Caco-2 (cell line): ENCODE measurements at regions not wholly inside any gene's neighbourhood (a gene's known extent, or its start where the extent isn't known, plus 50 kb on each side); places are given as distances from the start of the nearest gene placed in this dataset.

ENCODE experiments used
- BruUV-seq: library from RNA; stranded (reverse); fragments of 400-500 nt; replicated peaks from 2 replicates; lab custom pipeline; 2021; lab: Mats Ljungman, UMichigan
- CTCF ChIA-PET: fragments of 300-600 bp; sonication (Branson Sonifier 250); formaldehyde crosslinking; loops from one replicate; lab custom pipeline; 2022; ENCODE audit warnings: antibody characterized with exemption; lab: Charles Lee
- POLR2A ChIA-PET: fragments of 300-600 bp; sonication (Branson Sonifier 250); formaldehyde crosslinking; loops from one replicate; lab custom pipeline; 2022; ENCODE audit warnings: antibody characterized with exemption; lab: Charles Lee
- DNase-seq, 2 experiments: peaks; one replicate each; pipeline versions ENCODE4 v3.0.0 to v3.0.0-alpha.2; 2020 to 2022
- H3K27me3 ChIP-seq: replicated peaks from 2 replicates; pipeline ENCODE4 v1.6.0; 2011; ENCODE audit warnings: low read length; ENCODE audit not compliant: control insufficient read depth, insufficient read depth
- H3K36me3 ChIP-seq: 2 replicates; pipeline ENCODE4 v1.5.1; 2011; ENCODE audit warnings: low read length; ENCODE audit not compliant: control insufficient read depth, insufficient read depth
- H3K4me1 ChIP-seq: fragments of 250-450 bp; sonication (Bioruptor Pico); 2 replicates; pipeline ENCODE4 v1.5.1; 2020; ENCODE audit warnings: mild to moderate bottlenecking
- H3K4me3 ChIP-seq: 2 replicates; pipeline ENCODE4 v1.5.1; 2011; ENCODE audit warnings: low read depth, mild to moderate bottlenecking, control low read depth, low read length
- H3K9me3 ChIP-seq: fragments of 250-450 bp; sonication (Bioruptor Pico); 2 replicates; pipeline ENCODE4 v1.5.1; 2020; ENCODE audit warnings: mild to moderate bottlenecking, moderate library complexity
- H3K27ac Mint-ChIP-seq: one replicate; pipeline ENCODE4 v1.8.0; 2022; ENCODE audit warnings: mixed read lengths; ENCODE audit not compliant: unreplicated experiment
- H3K27me3 Mint-ChIP-seq: one replicate; pipeline ENCODE4 v1.8.0; 2022; ENCODE audit warnings: mixed read lengths; ENCODE audit not compliant: insufficient read depth, unreplicated experiment
- H3K36me3 Mint-ChIP-seq: one replicate; pipeline ENCODE4 v1.8.0; 2022; ENCODE audit warnings: mild to moderate bottlenecking, mixed read lengths; ENCODE audit not compliant: insufficient read depth, unreplicated experiment
- H3K4me1 Mint-ChIP-seq: one replicate; pipeline ENCODE4 v1.8.0; 2022; ENCODE audit warnings: low read depth, mixed read lengths; ENCODE audit not compliant: unreplicated experiment
- H3K4me3 Mint-ChIP-seq: one replicate; pipeline ENCODE4 v1.8.0; 2022; ENCODE audit warnings: mild to moderate bottlenecking, moderate library complexity, mixed read lengths; ENCODE audit not compliant: unreplicated experiment
- H3K9me3 Mint-ChIP-seq: one replicate; pipeline ENCODE4 v1.8.0; 2022; ENCODE audit warnings: mixed read lengths; ENCODE audit not compliant: unreplicated experiment
- intact Hi-C: fragments of 100-400 bp; cut with micrococcal nuclease; formaldehyde crosslinking; loops from one replicate; pipeline ENCODE4 v1.10.0; 2022; ENCODE audit not compliant: unreplicated experiment
- TF ChIP-seq, protein P1 (sequence below), 2 experiments: fragments of 200-600 bp in 1 of 2; IDR thresholded peaks; 1 replicate in 1 of 2; 2 replicates in 1 of 2; pipeline versions ENCODE4 v1.5.1 to v1.8.0; 2011 to 2022; ENCODE audit warnings: antibody characterized with exemption in 1 of 2, control low read depth in 1 of 2, inconsistent platforms in 1 of 2, low read depth in 1 of 2, low read length in 1 of 2, mild to moderate bottlenecking in 1 of 2, moderate library complexity in 1 of 2; ENCODE audit not compliant: insufficient read depth in 1 of 2, severe bottlenecking in 1 of 2, unreplicated experiment in 1 of 2

GRCh38 chr1:162950187-162950586 is 89.2 kb upstream of the CCDC190 start:
- peaks cover 2% of the 10 kb centered on the region for H3K27me3 Mint-ChIP-seq
- no peaks in the 10 kb centered on the region for H3K27me3 ChIP-seq
- no peaks in the 10 kb centered on the region for H3K4me1 Mint-ChIP-seq
- no peak overlapping the region for H3K4me3 ChIP-seq
- no peak for DNase-seq
- H3K36me3 Mint-ChIP-seq, result no peaks in the 10 kb centered on the region
- H3K9me3 ChIP-seq, result no peaks in the 10 kb centered on the region
- peaks cover 7% of the 10 kb centered on the region for H3K9me3 Mint-ChIP-seq
- H3K27ac Mint-ChIP-seq, result no peak overlapping the region
- no peaks in the 10 kb centered on the region for H3K4me1 ChIP-seq
- TF ChIP-seq, protein P1, sequence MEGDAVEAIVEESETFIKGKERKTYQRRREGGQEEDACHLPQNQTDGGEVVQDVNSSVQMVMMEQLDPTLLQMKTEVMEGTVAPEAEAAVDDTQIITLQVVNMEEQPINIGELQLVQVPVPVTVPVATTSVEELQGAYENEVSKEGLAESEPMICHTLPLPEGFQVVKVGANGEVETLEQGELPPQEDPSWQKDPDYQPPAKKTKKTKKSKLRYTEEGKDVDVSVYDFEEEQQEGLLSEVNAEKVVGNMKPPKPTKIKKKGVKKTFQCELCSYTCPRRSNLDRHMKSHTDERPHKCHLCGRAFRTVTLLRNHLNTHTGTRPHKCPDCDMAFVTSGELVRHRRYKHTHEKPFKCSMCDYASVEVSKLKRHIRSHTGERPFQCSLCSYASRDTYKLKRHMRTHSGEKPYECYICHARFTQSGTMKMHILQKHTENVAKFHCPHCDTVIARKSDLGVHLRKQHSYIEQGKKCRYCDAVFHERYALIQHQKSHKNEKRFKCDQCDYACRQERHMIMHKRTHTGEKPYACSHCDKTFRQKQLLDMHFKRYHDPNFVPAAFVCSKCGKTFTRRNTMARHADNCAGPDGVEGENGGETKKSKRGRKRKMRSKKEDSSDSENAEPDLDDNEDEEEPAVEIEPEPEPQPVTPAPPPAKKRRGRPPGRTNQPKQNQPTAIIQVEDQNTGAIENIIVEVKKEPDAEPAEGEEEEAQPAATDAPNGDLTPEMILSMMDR (IDR thresholded peaks at IDR 0.05; ENCODE audit: insufficient read depth in 1 of 2, low read depth in 1 of 2, low read length in 1 of 2, severe bottlenecking in 1 of 2, unreplicated experiment in 1 of 2), result no peak
- BruUV-seq, result no TSS peak
- intact Hi-C loops, result no loop called here
- H3K4me3 Mint-ChIP-seq, result no peak overlapping the region
- ChIA-PET CTCF (no interaction called here), POLR2A (no interaction called here)
- H3K36me3 ChIP-seq, result no peaks in the 10 kb centered on the region

GRCh38 chr1:162946701-162947100 is 85.7 kb upstream of the CCDC190 start:
- Histone ChIP-seq H3K27me3 (no peaks in the 10 kb centered on the region), H3K9me3 (no peaks in the 10 kb centered on the region), H3K36me3 (no peaks in the 10 kb centered on the region), H3K4me1 (no peaks in the 10 kb centered on the region), H3K4me3 (no peak overlapping the region)
- H3K4me3 Mint-ChIP-seq, result no peak overlapping the region
- H3K27ac Mint-ChIP-seq, result no peak overlapping the region
- intact Hi-C loops, result no loop called here
- no peaks in the 10 kb centered on the region for H3K9me3 Mint-ChIP-seq
- peaks cover 2% of the 10 kb centered on the region for H3K27me3 Mint-ChIP-seq
- ChIA-PET CTCF (no interaction called here), POLR2A (no interaction called here)
- BruUV-seq, result no TSS peak
- H3K36me3 Mint-ChIP-seq, result no peaks in the 10 kb centered on the region
- H3K4me1 Mint-ChIP-seq, result no peaks in the 10 kb centered on the region
- TF ChIP-seq, protein P1 (IDR thresholded peaks at IDR 0.05; ENCODE audit: insufficient read depth in 1 of 2, low read depth in 1 of 2, low read length in 1 of 2, severe bottlenecking in 1 of 2, unreplicated experiment in 1 of 2), result no peak
- no peak for DNase-seq

DNA sequence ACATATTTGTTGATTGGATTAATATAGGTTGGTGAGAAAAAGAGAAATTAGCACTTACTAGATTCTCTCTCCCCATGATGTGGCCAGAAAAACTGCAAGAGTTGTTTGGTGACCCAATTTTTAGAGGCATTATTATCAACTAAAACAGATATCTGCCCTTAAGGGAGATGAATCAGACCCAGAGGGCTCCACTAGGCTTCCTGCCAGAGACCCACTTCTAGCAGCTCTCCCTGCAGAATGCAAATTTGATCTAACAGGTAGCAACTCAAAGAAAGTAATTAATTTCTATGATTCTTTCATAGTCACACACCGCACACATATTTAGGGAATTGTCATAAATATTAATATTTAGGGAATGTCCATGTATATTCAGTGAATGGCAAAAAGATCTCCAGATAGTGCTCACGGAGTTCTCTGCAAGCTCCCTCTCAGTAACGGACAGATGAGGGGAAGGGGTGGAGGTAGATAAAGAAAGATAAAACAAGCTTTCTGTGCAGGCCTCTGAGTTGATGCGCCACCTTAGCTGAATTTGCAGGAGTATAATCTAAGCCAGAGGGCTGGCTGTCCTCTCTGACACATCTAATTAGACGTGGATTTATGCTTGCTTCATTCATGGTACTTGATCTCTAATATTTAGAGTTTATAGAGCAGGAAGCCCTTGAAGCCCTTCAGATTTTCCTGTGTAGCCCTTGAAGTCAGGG is 84.1 kb upstream of the CCDC190 start:
- Histone ChIP-seq H3K4me3 (no peak overlapping the region), H3K27me3 (no peaks in the 10 kb centered on the region), H3K9me3 (no peaks in the 10 kb centered on the region), H3K4me1 (no peaks in the 10 kb centered on the region), H3K36me3 (no peaks in the 10 kb centered on the region)
- DNase-seq, result no peak
- Mint-ChIP-seq H3K27ac (no peak overlapping the region), H3K36me3 (no peaks in the 10 kb centered on the region), H3K9me3 (no peaks in the 10 kb centered on the region), H3K27me3 (peaks cover 2% of the 10 kb centered on the region), H3K4me3 (no peak overlapping the region), H3K4me1 (no peaks in the 10 kb centered on the region)
- POLR2A ChIA-PET, result no interaction called here
- no TSS peak for BruUV-seq
- intact Hi-C loops, result no loop called here
- TF ChIP-seq, protein P1 (IDR thresholded peaks at IDR 0.05; ENCODE audit: insufficient read depth in 1 of 2, low read depth in 1 of 2, low read length in 1 of 2, severe bottlenecking in 1 of 2, unreplicated experiment in 1 of 2), result no peak
- CTCF ChIA-PET, result no interaction called here
